ENCODE measurements at regions not wholly inside any gene's neighbourhood (a gene's known extent, or its start where the extent isn't known, plus 50 kb on each side); places are given as distances from the start of the nearest gene placed in this dataset.

- TF ChIP-seq CTCF (conservative IDR thresholded peaks at IDR 0.05) (no peak), EZH2 (IDR thresholded peaks at IDR 0.05; ENCODE audit: low read depth) (no peak)
Measured at GRCh38 chrX:80173261-80173660, 158.7 kb downstream of the TBX22 start.
